H1 (cell line): ENCODE measurements at regions not wholly inside any gene's neighbourhood (a gene's known extent, or its start where the extent isn't known, plus 50 kb on each side); places are given as distances from the start of the nearest gene placed in this dataset.
A peak's percentile ranks its signal among the peaks of the same experiment; 100 is the strongest.

Source experiments
- CTCF ChIA-PET: fragments of 300-600 bp; sonication (Branson Sonifier 250); formaldehyde crosslinking; loops from one replicate; lab custom pipeline; 2021; ENCODE audit not compliant: partially characterized antibody; lab: Charles Lee
- POLR2A ChIA-PET: fragments of 300-600 bp; sonication (Branson Sonifier 250); formaldehyde crosslinking; loops from one replicate; lab custom pipeline; 2021; ENCODE audit warnings: inconsistent platforms; ENCODE audit not compliant: partially characterized antibody; lab: Charles Lee
- DNase-seq, 2 experiments: peaks; one replicate each; pipeline versions ENCODE4 v3.0.0 to v3.0.0-alpha.2; 2010 to 2022; ENCODE audit warnings: low spot score in 2 of 2, low read depth in 1 of 2, mixed read lengths in 1 of 2
- FAIRE-seq: peaks from 2 replicates; lab custom pipeline; 2011; peaks lifted over from hg19 to GRCh38; lab: Jason Lieb, UNC
- H2AFZ ChIP-seq: 2 replicates; pipeline ENCODE4 v1.8.1; 2012; ENCODE audit warnings: low read length, inconsistent platforms
- H2AK5ac ChIP-seq: 2 replicates; pipeline ENCODE4 v1.6.1; 2013; ENCODE audit warnings: low read depth, low read length
- H2BK120ac ChIP-seq: replicated peaks from 2 replicates; pipeline ENCODE3; 2013; ENCODE audit warnings: low read depth, low read length, inconsistent platforms
- H2BK12ac ChIP-seq: 2 replicates; pipeline ENCODE4 v1.6.1; 2013; ENCODE audit warnings: low read depth, low read length
- H2BK15ac ChIP-seq: 2 replicates; pipeline ENCODE4 v1.6.1; 2013; ENCODE audit warnings: low read length
- H2BK20ac ChIP-seq: 2 replicates; pipeline ENCODE4 v1.6.1; 2013; ENCODE audit warnings: low read length
- H2BK5ac ChIP-seq: 2 replicates; pipeline ENCODE4 v1.6.1; 2013; ENCODE audit warnings: low read depth, low read length
- H3K14ac ChIP-seq: 2 replicates; pipeline ENCODE4 v1.6.1; 2013; ENCODE audit warnings: inconsistent platforms; ENCODE audit not compliant: insufficient read length
- H3K18ac ChIP-seq: 2 replicates; pipeline ENCODE4 v1.6.1; 2013; ENCODE audit warnings: low read length; ENCODE audit errors: extremely low read depth
- H3K23ac ChIP-seq: 2 replicates; pipeline ENCODE4 v1.6.1; 2013; ENCODE audit warnings: inconsistent platforms; ENCODE audit not compliant: insufficient read length
- H3K23me2 ChIP-seq: 2 replicates; pipeline ENCODE4 v1.6.1; 2013; ENCODE audit warnings: low read depth, low read length
- H3K27ac ChIP-seq: 2 replicates; pipeline ENCODE4 v1.6.1; 2011; ENCODE audit warnings: low read depth, low read length, inconsistent platforms
- H3K27me3 ChIP-seq, 4 experiments: replicated peaks in 1 of 4; 1 replicate in 1 of 4; 2 replicates in 3 of 4; pipeline versions ENCODE4 v1.6.1 to v1.8.1; 2011 to 2013; ENCODE audit warnings: low read length in 3 of 4, mild to moderate bottlenecking in 3 of 4, inconsistent platforms in 2 of 4, mixed read lengths in 2 of 4, moderate library complexity in 1 of 4; ENCODE audit not compliant: control insufficient read depth in 3 of 4, insufficient read depth in 3 of 4; ENCODE audit errors: extremely low read depth in 1 of 4
- H3K36me3 ChIP-seq, 4 experiments: 2 replicates each; pipeline versions ENCODE4 v1.6.1 to v1.8.1; 2011 to 2013; ENCODE audit warnings: mild to moderate bottlenecking in 4 of 4, low read length in 3 of 4, moderate library complexity in 2 of 4, control low read depth in 1 of 4, inconsistent platforms in 1 of 4; ENCODE audit not compliant: insufficient read depth in 4 of 4, control insufficient read depth in 2 of 4
- H3K4ac ChIP-seq: replicated peaks from 2 replicates; pipeline ENCODE3; 2013; ENCODE audit warnings: low read length, low read depth, mixed read lengths, inconsistent platforms; ENCODE audit not compliant: insufficient read length
- H3K4me1 ChIP-seq, 4 experiments: replicated peaks in 1 of 4; 1 replicate in 1 of 4; 2 replicates in 3 of 4; pipeline versions ENCODE4 v1.6.1 to v1.8.1; 2011 to 2013; ENCODE audit warnings: low read length in 3 of 4, inconsistent platforms in 2 of 4, mixed read lengths in 1 of 4; ENCODE audit not compliant: insufficient read depth in 4 of 4, control insufficient read depth in 3 of 4
- H3K4me2 ChIP-seq, 2 experiments: 2 replicates each; pipeline versions ENCODE4 v1.6.1 to v1.8.1; 2011 to 2013; ENCODE audit warnings: low read depth in 2 of 2, low read length in 2 of 2, control low read depth in 1 of 2, inconsistent platforms in 1 of 2, mild to moderate bottlenecking in 1 of 2; ENCODE audit not compliant: insufficient read depth in 1 of 2
- H3K4me3 ChIP-seq, 4 experiments: fragments of 200-600, 300-600 bp in 1 of 4; sonication (generic), shearing (Covaris generic), sonication (Bioruptor Twin) in 1 of 4; 2 replicates each; pipeline versions ENCODE4 v1.5.1 to v1.8.1; 2011 to 2016; ENCODE audit warnings: low read length in 4 of 4, low read depth in 3 of 4, control low read depth in 2 of 4, inconsistent platforms in 2 of 4, mild to moderate bottlenecking in 2 of 4, mixed read lengths in 1 of 4, moderate library complexity in 1 of 4; ENCODE audit not compliant: insufficient read depth in 2 of 4; ENCODE audit errors: extremely low read depth in 1 of 4
- H3K56ac ChIP-seq: replicated peaks from 2 replicates; pipeline ENCODE3; 2013; ENCODE audit warnings: low read depth, mild to moderate bottlenecking, mixed read lengths, low read length, inconsistent platforms; ENCODE audit not compliant: insufficient read length
- H3K79me1 ChIP-seq: 2 replicates; pipeline ENCODE4 v1.6.1; 2013; ENCODE audit warnings: low read depth, low read length, control low read depth
- H3K79me2 ChIP-seq, 2 experiments: 2 replicates each; pipeline versions ENCODE4 v1.6.1 to v1.8.1; 2012 to 2013; ENCODE audit warnings: low read length in 2 of 2, mild to moderate bottlenecking in 2 of 2, inconsistent platforms in 1 of 2; ENCODE audit not compliant: insufficient read depth in 2 of 2, control insufficient read depth in 1 of 2
- H3K9ac ChIP-seq, 4 experiments: replicated peaks in 1 of 4; 1 replicate in 1 of 4; 2 replicates in 3 of 4; pipeline versions ENCODE4 v1.6.1 to v1.8.1; 2011 to 2013; ENCODE audit warnings: low read depth in 3 of 4, low read length in 3 of 4, control low read depth in 2 of 4, mild to moderate bottlenecking in 2 of 4, moderate library complexity in 2 of 4, inconsistent platforms in 1 of 4; ENCODE audit errors: extremely low read depth in 1 of 4
- H3K9me3 ChIP-seq, 2 experiments: 2 replicates each; pipeline versions ENCODE4 v1.6.1 to v1.8.1; 2012 to 2013; ENCODE audit warnings: mild to moderate bottlenecking in 2 of 2, moderate library complexity in 2 of 2, control low read depth in 1 of 2, inconsistent platforms in 1 of 2, low read depth in 1 of 2, low read length in 1 of 2, mixed read lengths in 1 of 2; ENCODE audit not compliant: insufficient read depth in 2 of 2
- H4K20me1 ChIP-seq, 2 experiments: replicated peaks in 1 of 2; 2 replicates each; pipeline versions ENCODE3 to v1.8.1; 2011 to 2013; ENCODE audit warnings: inconsistent platforms in 2 of 2, low read length in 2 of 2, mild to moderate bottlenecking in 1 of 2; ENCODE audit not compliant: insufficient read depth in 2 of 2, control insufficient read depth in 1 of 2
- H4K5ac ChIP-seq: 2 replicates; pipeline ENCODE4 v1.6.1; 2013; ENCODE audit warnings: low read length, low read depth, mixed read lengths, inconsistent platforms; ENCODE audit not compliant: insufficient read length
- H4K8ac ChIP-seq: 2 replicates; pipeline ENCODE4 v1.8.0; 2013; ENCODE audit warnings: mild to moderate bottlenecking, moderate library complexity, low read length, inconsistent platforms; ENCODE audit not compliant: insufficient read depth; ENCODE audit errors: extremely low read depth
- H4K91ac ChIP-seq: replicated peaks from 2 replicates; pipeline ENCODE3; 2013; ENCODE audit warnings: low read length, mixed read lengths, inconsistent platforms; ENCODE audit not compliant: insufficient read length
- CBX5 ChIP-seq: fragments of 300-800, 300-1000 bp; sonication (generic); IDR thresholded peaks from 2 replicates; pipeline ENCODE4 v1.7.1; 2016; ENCODE audit warnings: antibody characterized with exemption, low read length, low read depth
- EZH2 ChIP-seq: fragments of 200-600 bp; sonication (generic); IDR thresholded peaks from 2 replicates; pipeline ENCODE4 v1.7.1; 2012; ENCODE audit warnings: low read depth, mild to moderate bottlenecking, moderate library complexity, low read length, inconsistent platforms; ENCODE audit not compliant: severe bottlenecking
- FOSL1 ChIP-seq: IDR thresholded peaks from 2 replicates; pipeline ENCODE4 v1.6.1; 2011; ENCODE audit warnings: mild to moderate bottlenecking, low read depth, low read length, moderate library complexity; ENCODE audit not compliant: insufficient read depth
- HDAC6 ChIP-seq: IDR thresholded peaks from one replicate; pipeline ENCODE4 v1.7.1; 2012; ENCODE audit warnings: low read depth, mild to moderate bottlenecking, inconsistent platforms, low read length, moderate library complexity
- JUN ChIP-seq: IDR thresholded peaks from 2 replicates; pipeline ENCODE4 v1.6.1; 2011; ENCODE audit warnings: low read depth, mild to moderate bottlenecking, improper control_type of control experiment, low read length
- KDM1A ChIP-seq: fragments of 200-600, 300-600 bp; sonication (generic); IDR thresholded peaks from 2 replicates; pipeline ENCODE4 v1.7.1; 2016; ENCODE audit warnings: mild to moderate bottlenecking, low read length, borderline replicate concordance
- MAFK ChIP-seq: IDR thresholded peaks from 2 replicates; pipeline ENCODE4 v1.6.1; 2012; ENCODE audit warnings: low read depth, mild to moderate bottlenecking, improper control_type of control experiment, low read length
- RAD21 ChIP-seq, 2 experiments: IDR thresholded peaks in 1 of 2; conservative IDR thresholded peaks in 1 of 2; 2 replicates each; pipeline ENCODE4 v1.6.1; 2011; ENCODE audit warnings: low read depth in 2 of 2, low read length in 2 of 2, improper control_type of control experiment in 1 of 2, inconsistent platforms in 1 of 2, mild to moderate bottlenecking in 1 of 2, moderate library complexity in 1 of 2
- SIX5 ChIP-seq: IDR thresholded peaks from 2 replicates; pipeline ENCODE4 v1.6.1; 2011; ENCODE audit warnings: mild to moderate bottlenecking, low read depth, low read length
- WGBS, 2 experiments: shearing (Covaris generic) in 1 of 2; methylation state at CpG; one replicate each; pipeline versions ENCODE4 v1.1.6 to v1.1.7; 2013 to 2015; ENCODE audit warnings: low lambda C conversion rate in 2 of 2, mixed read lengths in 2 of 2, inconsistent platforms in 1 of 2, low coverage in 1 of 2, missing lambda C conversion rate in 1 of 2; ENCODE audit not compliant: insufficient replicate concordance in 2 of 2, insufficient coverage in 1 of 2, insufficient read length in 1 of 2; ENCODE audit errors: extremely low coverage in 1 of 2, missing lambda C conversion rate in 1 of 2; 5-methylcytosine and 5-hydroxymethylcytosine counted together
- TF ChIP-seq, protein P1 (sequence below), 3 experiments: IDR thresholded peaks; 1 replicate in 2 of 3; 2 replicates in 1 of 3; pipeline versions ENCODE4 v1.5.1 to v1.6.1; 2011; ENCODE audit warnings: low read length in 3 of 3, mild to moderate bottlenecking in 3 of 3, inconsistent platforms in 2 of 3, low read depth in 1 of 3, moderate library complexity in 1 of 3; ENCODE audit not compliant: insufficient read depth in 1 of 3; ENCODE audit errors: control extremely low read depth in 1 of 3

DNA sequence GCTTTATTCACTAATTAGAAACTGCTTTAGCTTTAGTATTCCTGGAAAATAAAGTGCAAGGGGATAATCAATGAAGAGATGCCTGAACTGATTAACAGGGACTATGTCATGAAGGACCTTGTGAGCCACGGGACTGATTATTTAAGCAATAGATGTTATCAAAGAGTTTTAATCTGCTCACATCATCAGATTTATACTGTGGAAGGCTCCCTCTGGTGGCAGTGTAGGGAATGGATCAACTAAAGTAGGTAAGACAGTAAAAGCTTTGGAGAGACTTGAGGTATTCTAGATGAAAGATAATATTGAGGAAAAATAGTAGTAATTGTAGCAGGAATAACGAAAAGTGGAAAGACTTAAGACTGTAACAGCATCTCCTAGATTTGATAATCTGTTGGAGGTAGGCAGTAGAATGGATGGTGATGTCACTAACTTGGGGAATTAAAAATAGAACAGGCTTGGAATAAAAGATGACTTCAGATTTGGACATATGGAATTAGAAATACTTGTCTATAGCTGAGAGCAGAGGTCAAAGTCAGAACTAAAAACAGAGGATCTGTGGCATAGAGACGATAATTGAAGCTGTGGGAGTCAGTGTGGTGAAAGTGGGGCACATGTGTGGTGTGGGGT lies 80.3 kb upstream of the HTR1E start:
- 40% methylated on average over 3 of the region's 3 CpGs; no CpG with 5 or more reads in 1 of the 2 experiments for WGBS, 2 experiments
- no peak for TF ChIP-seq EZH2
- TF ChIP-seq, protein P1, sequence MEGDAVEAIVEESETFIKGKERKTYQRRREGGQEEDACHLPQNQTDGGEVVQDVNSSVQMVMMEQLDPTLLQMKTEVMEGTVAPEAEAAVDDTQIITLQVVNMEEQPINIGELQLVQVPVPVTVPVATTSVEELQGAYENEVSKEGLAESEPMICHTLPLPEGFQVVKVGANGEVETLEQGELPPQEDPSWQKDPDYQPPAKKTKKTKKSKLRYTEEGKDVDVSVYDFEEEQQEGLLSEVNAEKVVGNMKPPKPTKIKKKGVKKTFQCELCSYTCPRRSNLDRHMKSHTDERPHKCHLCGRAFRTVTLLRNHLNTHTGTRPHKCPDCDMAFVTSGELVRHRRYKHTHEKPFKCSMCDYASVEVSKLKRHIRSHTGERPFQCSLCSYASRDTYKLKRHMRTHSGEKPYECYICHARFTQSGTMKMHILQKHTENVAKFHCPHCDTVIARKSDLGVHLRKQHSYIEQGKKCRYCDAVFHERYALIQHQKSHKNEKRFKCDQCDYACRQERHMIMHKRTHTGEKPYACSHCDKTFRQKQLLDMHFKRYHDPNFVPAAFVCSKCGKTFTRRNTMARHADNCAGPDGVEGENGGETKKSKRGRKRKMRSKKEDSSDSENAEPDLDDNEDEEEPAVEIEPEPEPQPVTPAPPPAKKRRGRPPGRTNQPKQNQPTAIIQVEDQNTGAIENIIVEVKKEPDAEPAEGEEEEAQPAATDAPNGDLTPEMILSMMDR (IDR thresholded peaks at IDR 0.05; ENCODE audit: control extremely low read depth in 1 of 3, insufficient read depth in 1 of 3, low read depth in 1 of 3, low read length in 3 of 3), result peak in 2 of 3 experiments; percentile 48 to 67; a peak in 2 of 4 replicates
- no peak for TF ChIP-seq JUN
- TF ChIP-seq MAFK, result peak; percentile 32; the same call in 1 of the 2 replicates
- no peak for TF ChIP-seq CBX5
- peak; percentile 70 to 75 for TF ChIP-seq RAD21 (IDR thresholded peaks at IDR 0.05 in 1 of 2, conservative IDR thresholded peaks at IDR 0.05 in 1 of 2; ENCODE audit: low read depth in 2 of 2, low read length in 2 of 2)
- no peak for TF ChIP-seq FOSL1
- TF ChIP-seq HDAC6, result no peak
- no peak for TF ChIP-seq SIX5
- no peak for TF ChIP-seq KDM1A

More for the DNA sequence above, 80.3 kb upstream of the HTR1E start:
- Histone ChIP-seq H3K79me1 (no peaks in the 10 kb centered on the region), H3K4me3 (no peak overlapping the region), H3K27ac (no peak overlapping the region), H3K9ac (no peak overlapping the region), H2BK12ac (no peak overlapping the region), H4K8ac (no peak overlapping the region), H2BK120ac (no peak overlapping the region), H3K4ac (no peak overlapping the region), H3K23me2 (no peaks in the 10 kb centered on the region), H2BK20ac (no peak overlapping the region), H3K23ac (no peak overlapping the region), H3K4me2 (no peak overlapping the region), H3K56ac (no peak overlapping the region), H3K14ac (no peak overlapping the region), H2BK5ac (no peak overlapping the region), H3K18ac (no peak overlapping the region), H3K4me1 (no peaks in the 10 kb centered on the region), H2AFZ (peak overlapping the region; percentile 56; the same call in 1 of the 2 replicates), H4K20me1 (no peaks in the 10 kb centered on the region), H2AK5ac (no peak overlapping the region), H4K5ac (no peak overlapping the region), H3K36me3 (no peaks in the 10 kb centered on the region), H3K79me2 (no peaks in the 10 kb centered on the region), H3K9me3 (no peaks in the 10 kb centered on the region), H3K27me3 (no peaks in the 10 kb centered on the region), H4K91ac (no peak overlapping the region), H2BK15ac (no peak overlapping the region)
- POLR2A ChIA-PET, result no interaction called here
- FAIRE-seq (no peak), DNase-seq (peak; percentile 3 to 56)
- CTCF ChIA-PET, result interaction anchor here (0.5 to 1.5 kb wide), 31 partner anchors 9 to 935 kb away, joined by 3 to 14 read pairs (median 3); partner anchors contain the start of gene HTR1E
